H1 (cell line): ENCODE measurements at regions not wholly inside any gene's neighbourhood (a gene's known extent, or its start where the extent isn't known, plus 50 kb on each side); places are given as distances from the start of the nearest gene placed in this dataset.

Experiments
- CTCF ChIA-PET: fragments of 300-600 bp; sonication (Branson Sonifier 250); formaldehyde crosslinking; loops from one replicate; lab custom pipeline; 2021; ENCODE audit not compliant: partially characterized antibody; lab: Charles Lee
- POLR2A ChIA-PET: fragments of 300-600 bp; sonication (Branson Sonifier 250); formaldehyde crosslinking; loops from one replicate; lab custom pipeline; 2021; ENCODE audit warnings: inconsistent platforms; ENCODE audit not compliant: partially characterized antibody; lab: Charles Lee
- DNase-seq, 2 experiments: peaks; one replicate each; pipeline versions ENCODE4 v3.0.0 to v3.0.0-alpha.2; 2010 to 2022; ENCODE audit warnings: low spot score in 2 of 2, low read depth in 1 of 2, mixed read lengths in 1 of 2
- FAIRE-seq: peaks from 2 replicates; lab custom pipeline; 2011; peaks lifted over from hg19 to GRCh38; lab: Jason Lieb, UNC
- H2AFZ ChIP-seq: 2 replicates; pipeline ENCODE4 v1.8.1; 2012; ENCODE audit warnings: low read length, inconsistent platforms
- H2AK5ac ChIP-seq: 2 replicates; pipeline ENCODE4 v1.6.1; 2013; ENCODE audit warnings: low read depth, low read length
- H2BK120ac ChIP-seq: replicated peaks from 2 replicates; pipeline ENCODE3; 2013; ENCODE audit warnings: low read depth, low read length, inconsistent platforms
- H2BK12ac ChIP-seq: 2 replicates; pipeline ENCODE4 v1.6.1; 2013; ENCODE audit warnings: low read depth, low read length
- H2BK15ac ChIP-seq: 2 replicates; pipeline ENCODE4 v1.6.1; 2013; ENCODE audit warnings: low read length
- H2BK20ac ChIP-seq: 2 replicates; pipeline ENCODE4 v1.6.1; 2013; ENCODE audit warnings: low read length
- H2BK5ac ChIP-seq: 2 replicates; pipeline ENCODE4 v1.6.1; 2013; ENCODE audit warnings: low read depth, low read length
- H3K14ac ChIP-seq: 2 replicates; pipeline ENCODE4 v1.6.1; 2013; ENCODE audit warnings: inconsistent platforms; ENCODE audit not compliant: insufficient read length
- H3K18ac ChIP-seq: 2 replicates; pipeline ENCODE4 v1.6.1; 2013; ENCODE audit warnings: low read length; ENCODE audit errors: extremely low read depth
- H3K23ac ChIP-seq: 2 replicates; pipeline ENCODE4 v1.6.1; 2013; ENCODE audit warnings: inconsistent platforms; ENCODE audit not compliant: insufficient read length
- H3K23me2 ChIP-seq: 2 replicates; pipeline ENCODE4 v1.6.1; 2013; ENCODE audit warnings: low read depth, low read length
- H3K27ac ChIP-seq: 2 replicates; pipeline ENCODE4 v1.6.1; 2011; ENCODE audit warnings: low read depth, low read length, inconsistent platforms
- H3K27me3 ChIP-seq, 4 experiments: replicated peaks in 1 of 4; 1 replicate in 1 of 4; 2 replicates in 3 of 4; pipeline versions ENCODE4 v1.6.1 to v1.8.1; 2011 to 2013; ENCODE audit warnings: low read length in 3 of 4, mild to moderate bottlenecking in 3 of 4, inconsistent platforms in 2 of 4, mixed read lengths in 2 of 4, moderate library complexity in 1 of 4; ENCODE audit not compliant: control insufficient read depth in 3 of 4, insufficient read depth in 3 of 4; ENCODE audit errors: extremely low read depth in 1 of 4
- H3K36me3 ChIP-seq, 4 experiments: 2 replicates each; pipeline versions ENCODE4 v1.6.1 to v1.8.1; 2011 to 2013; ENCODE audit warnings: mild to moderate bottlenecking in 4 of 4, low read length in 3 of 4, moderate library complexity in 2 of 4, control low read depth in 1 of 4, inconsistent platforms in 1 of 4; ENCODE audit not compliant: insufficient read depth in 4 of 4, control insufficient read depth in 2 of 4
- H3K4ac ChIP-seq: replicated peaks from 2 replicates; pipeline ENCODE3; 2013; ENCODE audit warnings: low read length, low read depth, mixed read lengths, inconsistent platforms; ENCODE audit not compliant: insufficient read length
- H3K4me1 ChIP-seq, 4 experiments: replicated peaks in 1 of 4; 1 replicate in 1 of 4; 2 replicates in 3 of 4; pipeline versions ENCODE4 v1.6.1 to v1.8.1; 2011 to 2013; ENCODE audit warnings: low read length in 3 of 4, inconsistent platforms in 2 of 4, mixed read lengths in 1 of 4; ENCODE audit not compliant: insufficient read depth in 4 of 4, control insufficient read depth in 3 of 4
- H3K4me2 ChIP-seq, 2 experiments: 2 replicates each; pipeline versions ENCODE4 v1.6.1 to v1.8.1; 2011 to 2013; ENCODE audit warnings: low read depth in 2 of 2, low read length in 2 of 2, control low read depth in 1 of 2, inconsistent platforms in 1 of 2, mild to moderate bottlenecking in 1 of 2; ENCODE audit not compliant: insufficient read depth in 1 of 2
- H3K4me3 ChIP-seq, 4 experiments: fragments of 200-600, 300-600 bp in 1 of 4; sonication (generic), shearing (Covaris generic), sonication (Bioruptor Twin) in 1 of 4; 2 replicates each; pipeline versions ENCODE4 v1.5.1 to v1.8.1; 2011 to 2016; ENCODE audit warnings: low read length in 4 of 4, low read depth in 3 of 4, control low read depth in 2 of 4, inconsistent platforms in 2 of 4, mild to moderate bottlenecking in 2 of 4, mixed read lengths in 1 of 4, moderate library complexity in 1 of 4; ENCODE audit not compliant: insufficient read depth in 2 of 4; ENCODE audit errors: extremely low read depth in 1 of 4
- H3K56ac ChIP-seq: replicated peaks from 2 replicates; pipeline ENCODE3; 2013; ENCODE audit warnings: low read depth, mild to moderate bottlenecking, mixed read lengths, low read length, inconsistent platforms; ENCODE audit not compliant: insufficient read length
- H3K79me1 ChIP-seq: 2 replicates; pipeline ENCODE4 v1.6.1; 2013; ENCODE audit warnings: low read depth, low read length, control low read depth
- H3K79me2 ChIP-seq, 2 experiments: 2 replicates each; pipeline versions ENCODE4 v1.6.1 to v1.8.1; 2012 to 2013; ENCODE audit warnings: low read length in 2 of 2, mild to moderate bottlenecking in 2 of 2, inconsistent platforms in 1 of 2; ENCODE audit not compliant: insufficient read depth in 2 of 2, control insufficient read depth in 1 of 2
- H3K9ac ChIP-seq, 4 experiments: replicated peaks in 1 of 4; 1 replicate in 1 of 4; 2 replicates in 3 of 4; pipeline versions ENCODE4 v1.6.1 to v1.8.1; 2011 to 2013; ENCODE audit warnings: low read depth in 3 of 4, low read length in 3 of 4, control low read depth in 2 of 4, mild to moderate bottlenecking in 2 of 4, moderate library complexity in 2 of 4, inconsistent platforms in 1 of 4; ENCODE audit errors: extremely low read depth in 1 of 4
- H3K9me3 ChIP-seq, 2 experiments: 2 replicates each; pipeline versions ENCODE4 v1.6.1 to v1.8.1; 2012 to 2013; ENCODE audit warnings: mild to moderate bottlenecking in 2 of 2, moderate library complexity in 2 of 2, control low read depth in 1 of 2, inconsistent platforms in 1 of 2, low read depth in 1 of 2, low read length in 1 of 2, mixed read lengths in 1 of 2; ENCODE audit not compliant: insufficient read depth in 2 of 2
- H4K20me1 ChIP-seq, 2 experiments: replicated peaks in 1 of 2; 2 replicates each; pipeline versions ENCODE3 to v1.8.1; 2011 to 2013; ENCODE audit warnings: inconsistent platforms in 2 of 2, low read length in 2 of 2, mild to moderate bottlenecking in 1 of 2; ENCODE audit not compliant: insufficient read depth in 2 of 2, control insufficient read depth in 1 of 2
- H4K5ac ChIP-seq: 2 replicates; pipeline ENCODE4 v1.6.1; 2013; ENCODE audit warnings: low read length, low read depth, mixed read lengths, inconsistent platforms; ENCODE audit not compliant: insufficient read length
- H4K8ac ChIP-seq: 2 replicates; pipeline ENCODE4 v1.8.0; 2013; ENCODE audit warnings: mild to moderate bottlenecking, moderate library complexity, low read length, inconsistent platforms; ENCODE audit not compliant: insufficient read depth; ENCODE audit errors: extremely low read depth
- H4K91ac ChIP-seq: replicated peaks from 2 replicates; pipeline ENCODE3; 2013; ENCODE audit warnings: low read length, mixed read lengths, inconsistent platforms; ENCODE audit not compliant: insufficient read length
- CHD1 ChIP-seq: IDR thresholded peaks from 2 replicates; pipeline ENCODE4 v1.6.1; 2012; ENCODE audit warnings: low read depth, low read length, improper control_type of control experiment
- CTCF ChIP-seq, 3 experiments: IDR thresholded peaks; 1 replicate in 2 of 3; 2 replicates in 1 of 3; pipeline versions ENCODE4 v1.5.1 to v1.6.1; 2011; ENCODE audit warnings: low read length in 3 of 3, mild to moderate bottlenecking in 3 of 3, inconsistent platforms in 2 of 3, low read depth in 1 of 3, moderate library complexity in 1 of 3; ENCODE audit not compliant: insufficient read depth in 1 of 3; ENCODE audit errors: control extremely low read depth in 1 of 3
- FOSL1 ChIP-seq: IDR thresholded peaks from 2 replicates; pipeline ENCODE4 v1.6.1; 2011; ENCODE audit warnings: mild to moderate bottlenecking, low read depth, low read length, moderate library complexity; ENCODE audit not compliant: insufficient read depth
- HDAC6 ChIP-seq: IDR thresholded peaks from one replicate; pipeline ENCODE4 v1.7.1; 2012; ENCODE audit warnings: low read depth, mild to moderate bottlenecking, inconsistent platforms, low read length, moderate library complexity
- JUN ChIP-seq: IDR thresholded peaks from 2 replicates; pipeline ENCODE4 v1.6.1; 2011; ENCODE audit warnings: low read depth, mild to moderate bottlenecking, improper control_type of control experiment, low read length
- KDM5A ChIP-seq: fragments of 200-600 bp; IDR thresholded peaks from 2 replicates; pipeline ENCODE4 v1.7.1; 2012; ENCODE audit warnings: mild to moderate bottlenecking, low read length, inconsistent platforms, mixed read lengths
- POLR2AphosphoS5 ChIP-seq: IDR thresholded peaks from 2 replicates; pipeline ENCODE4 v1.6.1; 2011; ENCODE audit warnings: low read depth, low read length
- RAD21 ChIP-seq, 2 experiments: IDR thresholded peaks in 1 of 2; conservative IDR thresholded peaks in 1 of 2; 2 replicates each; pipeline ENCODE4 v1.6.1; 2011; ENCODE audit warnings: low read depth in 2 of 2, low read length in 2 of 2, improper control_type of control experiment in 1 of 2, inconsistent platforms in 1 of 2, mild to moderate bottlenecking in 1 of 2, moderate library complexity in 1 of 2
- RBBP5 ChIP-seq: IDR thresholded peaks from 2 replicates; pipeline ENCODE4 v1.7.1; 2012; ENCODE audit warnings: low read depth, mild to moderate bottlenecking, inconsistent platforms, low read length, moderate library complexity, borderline replicate concordance
- RNF2 ChIP-seq: fragments of 200-900, 300-1000 bp; sonication (generic); IDR thresholded peaks from 2 replicates; pipeline ENCODE4 v1.7.1; 2016; ENCODE audit warnings: borderline replicate concordance, low read depth, mild to moderate bottlenecking, antibody characterized with exemption, low read length; ENCODE audit not compliant: poor library complexity, severe bottlenecking; ENCODE audit errors: missing control alignments
- RXRA ChIP-seq: IDR thresholded peaks from 2 replicates; pipeline ENCODE4 v1.6.1; 2011; ENCODE audit warnings: low read depth, mild to moderate bottlenecking, low read length, moderate library complexity; ENCODE audit not compliant: insufficient read depth
- WGBS, 2 experiments: shearing (Covaris generic) in 1 of 2; methylation state at CpG; one replicate each; pipeline versions ENCODE4 v1.1.6 to v1.1.7; 2013 to 2015; ENCODE audit warnings: low lambda C conversion rate in 2 of 2, mixed read lengths in 2 of 2, inconsistent platforms in 1 of 2, low coverage in 1 of 2, missing lambda C conversion rate in 1 of 2; ENCODE audit not compliant: insufficient replicate concordance in 2 of 2, insufficient coverage in 1 of 2, insufficient read length in 1 of 2; ENCODE audit errors: extremely low coverage in 1 of 2, missing lambda C conversion rate in 1 of 2; 5-methylcytosine and 5-hydroxymethylcytosine counted together

DNA sequence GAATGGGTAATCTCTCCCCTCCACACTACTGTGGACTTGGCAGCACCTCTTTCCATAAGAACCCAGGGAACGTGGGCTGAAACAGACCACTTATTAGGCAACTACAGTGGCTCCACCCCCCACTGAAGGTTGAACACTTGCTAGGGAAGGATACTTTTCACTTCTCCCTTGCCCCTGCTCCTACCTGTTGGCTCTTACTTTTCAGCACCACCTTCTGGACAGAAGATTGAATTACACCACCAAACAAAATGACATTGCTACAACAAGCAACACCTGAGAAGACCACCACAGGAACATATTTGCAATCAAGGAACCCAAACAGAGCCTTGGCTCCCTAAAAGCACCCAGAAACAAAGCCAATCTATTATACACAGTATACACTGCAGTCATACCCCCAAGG is 132.1 kb upstream of the CXCL13 start:
- Histone ChIP-seq H2BK5ac (no peak overlapping the region), H3K18ac (no peak overlapping the region), H3K79me1 (no peaks in the 10 kb centered on the region), H2BK20ac (no peak overlapping the region), H4K5ac (no peak overlapping the region), H4K20me1 (no peaks in the 10 kb centered on the region), H3K23me2 (no peaks in the 10 kb centered on the region), H2BK12ac (no peak overlapping the region), H3K4me3 (no peak overlapping the region), H2AFZ (no peak overlapping the region; the same call in 1 of the 2 replicates), H4K8ac (no peak overlapping the region), H2BK120ac (no peak overlapping the region), H2AK5ac (no peak overlapping the region), H3K23ac (no peak overlapping the region), H3K14ac (no peak overlapping the region), H3K27me3 (no peaks in the 10 kb centered on the region), H3K9me3 (peaks cover 0 to 3% of the 10 kb centered on the region in 2 experiments; a peak in 1 of 4 replicates), H3K4me1 (no peaks in the 10 kb centered on the region; a peak in 1 of 7 replicates), H3K4me2 (no peak overlapping the region), H4K91ac (no peak overlapping the region), H3K56ac (no peak overlapping the region), H3K4ac (no peak overlapping the region), H3K79me2 (no peaks in the 10 kb centered on the region), H3K27ac (no peak overlapping the region), H2BK15ac (no peak overlapping the region), H3K9ac (no peak overlapping the region), H3K36me3 (no peaks in the 10 kb centered on the region)
- WGBS, 2 experiments: 40% methylated on average over 1 of the region's 1 CpG; no CpG with 5 or more reads in 1 of the 2 experiments
- DNase-seq (no peak), FAIRE-seq (peak; percentile 95)
- ChIA-PET POLR2A (no interaction called here), CTCF (interaction anchor here (0.6 to 13.0 kb wide), 41 partner anchors 9 to 1004 kb away, joined by 3 to 116 read pairs (median 4); no protein-coding TSS in a partner anchor)
- TF ChIP-seq POLR2AphosphoS5: no peak
- peak; percentile 59 to 71 for TF ChIP-seq RAD21 (IDR thresholded peaks at IDR 0.05 in 1 of 2, conservative IDR thresholded peaks at IDR 0.05 in 1 of 2; ENCODE audit: low read depth in 2 of 2, low read length in 2 of 2)
- TF ChIP-seq CHD1: no peak
- no peak for TF ChIP-seq KDM5A
- TF ChIP-seq RNF2: no peak
- TF ChIP-seq RXRA: no peak
- TF ChIP-seq CTCF (IDR thresholded peaks at IDR 0.05; ENCODE audit: control extremely low read depth in 1 of 3, insufficient read depth in 1 of 3, low read depth in 1 of 3, low read length in 3 of 3): peak in 2 of 3 experiments; percentile 63 to 66; a peak in 3 of 4 replicates
- no peak for TF ChIP-seq FOSL1
- TF ChIP-seq JUN: no peak
- no peak for TF ChIP-seq HDAC6
- TF ChIP-seq RBBP5: no peak
